GM19395 (cell line): ENCODE measurements at regions not wholly inside any gene's neighbourhood (a gene's known extent, or its start where the extent isn't known, plus 50 kb on each side); places are given as distances from the start of the nearest gene placed in this dataset.

Experiments used
- ATAC-seq: cut with Tn5 transposase; IDR thresholded peaks from one replicate; pipeline ENCODE4 v1.9.1; 2021; ENCODE audit warnings: mild to moderate bottlenecking, moderate library complexity; ENCODE audit not compliant: unreplicated experiment

DNA sequence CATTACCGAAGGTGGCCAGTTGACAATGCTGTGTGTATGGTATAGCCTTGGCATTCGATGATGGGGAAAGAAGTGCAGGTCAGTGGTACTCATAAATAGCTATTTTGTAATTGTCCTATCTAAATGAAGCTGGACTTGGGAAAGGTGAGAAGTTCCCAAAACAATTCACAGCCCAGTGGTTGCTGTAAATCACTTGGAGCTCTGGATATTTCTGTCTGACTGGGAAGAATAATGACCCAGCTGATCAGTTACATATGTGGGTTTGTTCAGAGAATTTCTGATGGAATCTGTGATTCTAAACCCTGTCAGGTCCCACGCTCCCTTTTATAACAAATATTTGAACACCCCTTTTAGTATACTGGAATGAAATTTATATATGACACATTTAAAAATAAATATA, 133.9 kb upstream of the PFN2 start:
- ATAC-seq, result no peak

DNA sequence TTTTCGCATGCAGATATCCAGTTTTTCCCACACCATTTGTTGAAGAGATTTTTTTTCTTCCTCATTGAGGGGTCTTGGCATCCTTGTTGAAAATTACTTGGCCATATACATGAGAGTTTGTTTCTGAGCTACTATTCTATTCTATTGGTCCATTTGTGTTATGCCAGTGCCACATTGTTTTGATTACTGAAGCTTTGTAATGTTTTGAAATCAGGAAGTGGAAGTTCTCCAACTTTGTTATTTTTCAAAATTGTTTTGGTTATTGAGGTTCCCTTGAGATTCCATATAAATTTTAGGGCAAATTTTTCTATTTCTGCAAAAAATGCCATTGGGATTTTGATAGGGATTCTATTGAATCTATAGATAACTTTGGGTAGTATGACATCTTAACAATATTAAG, 130.3 kb upstream of the PFN2 start:
- ATAC-seq, result no peak

GRCh38 chr3:150098621-150099020, 127.9 kb upstream of the PFN2 start:
- ATAC-seq, result no peak

- ATAC-seq, result peak; percentile 60
These were observed 126.8 kb upstream of the PFN2 start for GRCh38 chr3:150097588-150097890.

DNA sequence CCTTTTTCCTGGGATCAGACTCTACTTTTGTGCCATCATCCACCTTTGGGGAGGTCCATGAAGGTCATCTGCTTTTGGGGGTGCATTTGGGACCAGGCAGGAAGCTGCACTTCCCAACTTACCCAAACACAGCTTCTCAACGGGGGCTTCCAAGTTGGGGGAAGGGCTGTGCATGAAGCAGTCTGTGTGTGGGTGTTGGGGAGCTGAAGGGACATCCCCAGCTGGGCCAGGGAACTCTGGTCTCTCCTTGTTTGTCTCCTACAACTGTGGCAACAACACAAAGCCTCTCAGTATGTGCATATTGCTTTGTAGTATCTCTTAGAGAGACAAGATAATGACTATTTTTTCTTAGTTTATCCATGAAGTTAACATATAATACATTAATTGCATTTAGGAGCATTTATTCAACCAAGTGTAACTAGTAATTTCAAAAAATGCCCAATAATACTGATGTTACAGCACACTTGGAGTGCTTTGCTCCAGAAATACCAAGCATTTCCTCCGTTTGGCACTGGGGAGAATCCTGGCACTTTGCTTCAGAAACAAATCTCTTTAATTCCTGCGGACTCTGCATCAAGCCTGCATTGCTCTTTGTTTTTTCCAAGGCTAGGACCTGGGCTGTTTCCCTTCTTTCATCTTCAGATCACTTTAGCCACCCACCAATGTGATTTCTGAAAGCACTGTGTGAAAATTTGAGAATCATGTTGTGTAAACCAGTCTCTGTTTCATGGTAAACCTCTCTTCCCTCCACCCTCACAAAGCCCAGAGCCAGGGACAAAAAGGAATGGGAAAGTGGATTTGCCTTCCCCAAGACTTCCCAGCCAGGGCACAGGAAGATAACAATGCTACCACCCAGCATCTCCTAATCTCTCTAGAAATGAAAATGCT, 126.2 kb upstream of the PFN2 start:
- ATAC-seq, result no peak

DNA sequence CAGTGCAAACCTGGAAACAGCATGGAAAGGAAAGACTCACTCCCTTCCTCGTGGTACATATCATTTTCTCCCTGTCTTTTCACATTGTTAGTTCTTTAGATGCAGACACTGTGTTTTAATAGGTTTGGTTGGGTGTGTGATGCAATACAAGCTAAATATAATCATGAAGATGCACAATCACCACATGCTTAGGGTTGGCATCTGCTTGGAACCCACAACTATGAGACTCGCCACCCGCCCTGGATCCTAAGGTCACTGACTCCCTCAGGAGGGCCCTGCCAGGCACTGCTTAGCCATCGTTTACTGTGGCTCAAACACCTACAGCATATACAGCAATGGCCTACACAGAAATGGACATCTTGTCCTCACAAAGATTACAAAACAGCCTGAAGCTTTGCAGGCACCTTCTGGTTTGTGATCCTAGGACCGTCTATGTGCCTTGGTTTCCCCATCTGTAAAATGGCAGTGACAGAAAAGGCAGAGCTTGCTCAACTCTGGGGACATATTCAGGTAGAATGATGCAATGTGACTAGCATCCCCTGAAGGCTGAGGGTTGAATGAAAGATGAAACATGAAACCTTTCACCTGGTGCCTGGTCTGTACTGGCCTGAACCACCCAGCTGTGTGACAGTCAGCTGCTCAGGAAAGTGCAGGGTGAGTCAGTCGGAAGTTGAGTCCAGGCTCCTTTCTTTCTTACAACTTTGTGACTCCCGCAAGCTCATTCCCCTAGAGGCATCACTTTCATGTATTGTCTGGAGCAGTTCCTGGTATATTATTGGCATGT, 123.6 kb upstream of the PFN2 start:
- ATAC-seq, result no peak

DNA sequence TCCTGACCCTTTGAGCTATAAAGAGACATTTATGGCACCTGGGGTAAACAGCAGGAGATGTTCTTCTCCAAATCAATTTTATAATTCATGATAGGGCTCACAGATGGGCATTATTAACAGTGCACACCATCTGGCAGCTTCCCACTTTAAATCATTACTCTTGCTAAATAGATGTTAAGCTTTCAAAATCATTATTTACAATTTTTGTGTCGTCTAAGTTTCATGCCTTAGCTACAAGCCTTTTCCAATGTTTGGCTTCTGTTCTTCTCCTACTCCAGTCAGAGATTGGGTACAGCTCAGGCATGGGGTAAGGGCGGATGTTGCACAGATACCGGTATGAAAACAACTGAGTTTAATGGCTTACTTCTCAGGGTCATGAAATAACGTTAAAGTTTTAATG, 120.9 kb upstream of the PFN2 start:
- no peak for ATAC-seq

DNA sequence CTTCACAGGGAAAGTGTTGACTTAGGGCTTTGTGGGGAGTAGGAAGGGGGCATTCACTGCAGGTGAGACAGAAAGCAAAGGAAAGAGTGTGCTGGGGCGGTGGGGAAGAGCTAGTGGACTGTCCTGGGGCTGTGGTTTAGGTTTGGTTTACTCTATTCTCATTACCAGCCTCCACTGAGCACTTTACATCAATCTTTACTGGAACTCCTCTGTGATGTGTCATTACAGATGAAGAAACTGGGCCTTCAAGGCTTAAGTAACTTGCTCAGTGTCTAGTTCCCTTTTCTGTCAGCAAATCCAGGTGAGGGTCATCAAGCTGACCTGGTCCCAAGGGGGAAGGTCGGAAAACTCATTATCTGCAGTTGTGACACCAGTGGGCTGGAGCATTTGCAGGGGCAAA, 120.2 kb upstream of the PFN2 start:
- no peak for ATAC-seq

GRCh38 chr3:150090006-150090405, 119.3 kb upstream of the PFN2 start:
- ATAC-seq, result no peak

- no peak for ATAC-seq
These were observed 113.4 kb upstream of the PFN2 start for GRCh38 chr3:150084128-150084527.

DNA sequence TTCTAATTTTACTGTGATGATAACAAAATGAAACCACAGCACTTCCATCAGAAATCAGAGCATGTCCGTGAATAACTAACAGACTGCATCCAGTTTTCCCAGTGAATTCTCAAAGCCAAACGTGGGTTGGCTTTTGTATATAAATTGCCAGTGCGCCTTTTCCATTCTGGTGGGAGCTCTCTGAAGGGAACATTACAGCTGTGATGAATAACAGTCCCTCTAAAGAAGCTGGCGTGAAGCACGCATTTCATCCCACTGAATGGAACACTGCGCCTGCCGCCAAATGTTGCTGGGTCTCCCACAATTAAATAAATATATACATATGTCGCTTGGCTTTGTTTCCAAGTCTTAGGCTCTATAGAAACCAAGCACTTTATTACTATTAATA, 113.0 kb upstream of the PFN2 start:
- ATAC-seq, result no peak

DNA sequence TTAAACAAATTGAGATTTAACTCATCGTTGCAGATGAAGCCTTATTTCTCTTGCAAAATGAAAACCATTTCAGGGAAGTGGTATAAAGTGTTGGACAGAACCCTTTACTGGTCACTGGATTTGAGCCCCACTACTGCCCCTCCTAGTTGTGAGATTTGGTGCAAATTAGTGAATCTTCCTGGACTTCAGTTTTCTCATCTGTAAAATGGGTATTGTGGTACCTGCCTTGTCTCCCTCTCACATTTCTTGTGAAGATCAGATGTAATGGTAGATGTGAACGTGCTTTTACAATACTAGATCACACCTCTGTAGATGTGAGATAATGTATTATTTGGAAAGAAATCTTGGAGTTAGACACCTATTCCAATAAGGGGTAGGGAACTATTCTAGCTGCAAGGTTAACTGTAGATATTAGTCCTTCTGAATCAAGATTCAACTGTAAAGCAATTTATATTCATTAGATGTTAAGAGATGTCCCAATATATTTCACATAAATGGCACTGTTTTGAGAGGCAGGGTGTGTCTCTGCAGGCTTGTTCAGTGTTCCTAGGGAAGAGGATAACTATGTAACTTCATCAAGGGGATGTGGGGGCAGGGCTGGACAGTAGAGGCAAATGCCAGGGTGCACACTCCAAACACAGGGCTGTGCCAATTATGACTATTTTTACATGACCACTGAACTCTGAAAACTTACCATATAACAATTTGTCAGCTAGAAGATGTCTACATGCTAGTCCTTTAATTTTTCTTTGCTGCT, 112.4 kb upstream of the PFN2 start:
- ATAC-seq, result no peak

DNA sequence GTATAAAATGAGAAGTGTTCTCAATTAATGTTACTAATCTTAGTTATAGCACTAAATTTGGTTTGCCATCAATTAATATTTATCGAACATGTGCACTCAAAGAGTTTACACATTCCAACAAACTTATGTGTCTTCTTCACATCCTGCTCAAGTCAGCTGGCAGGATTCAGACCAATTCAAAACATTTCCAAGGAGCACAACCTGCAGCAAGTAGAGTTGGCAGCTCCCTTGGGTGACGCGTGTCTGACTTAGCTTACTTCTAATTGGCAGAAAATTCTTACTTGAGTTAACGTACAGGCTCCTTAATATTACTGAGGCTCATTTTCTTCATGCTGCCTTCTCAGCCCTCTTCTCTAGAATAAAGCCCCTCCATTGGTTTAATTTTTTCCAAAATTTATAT, 110.4 kb upstream of the PFN2 start:
- ATAC-seq, result no peak

DNA sequence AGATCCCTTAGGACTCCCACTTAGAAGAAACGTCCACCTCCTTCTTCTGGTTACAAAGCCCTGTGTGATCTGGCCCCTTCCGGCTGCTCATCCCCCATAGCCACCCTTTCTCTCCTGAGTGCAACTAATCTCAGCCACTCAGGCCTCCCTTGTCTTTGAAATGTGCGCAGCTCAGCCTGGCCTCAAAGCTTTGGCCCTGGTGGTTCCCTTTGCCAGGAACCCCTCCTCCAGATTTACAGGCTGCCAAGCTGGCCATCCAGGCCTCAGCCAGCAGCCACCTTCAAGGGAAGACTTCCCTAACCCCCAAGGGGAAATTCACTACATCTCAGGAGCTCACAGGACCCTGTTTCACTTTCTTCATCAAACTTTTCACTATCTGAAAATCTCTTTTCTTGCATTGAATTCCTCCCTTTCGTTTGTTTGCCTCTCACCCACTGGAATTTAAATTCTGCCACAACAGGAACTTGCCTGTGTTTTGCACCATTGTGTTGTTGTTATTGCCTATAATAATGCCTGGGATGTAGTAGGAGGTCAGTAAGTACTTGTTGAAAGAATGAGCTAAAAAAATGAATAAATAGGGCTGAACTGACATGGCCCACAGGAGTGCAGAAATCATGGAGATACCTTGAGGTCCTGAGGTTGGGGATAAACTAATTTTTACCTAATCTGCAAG, 109.5 kb upstream of the PFN2 start:
- ATAC-seq, result no peak

GRCh38 chr3:150079029-150079739, 108.5 kb upstream of the PFN2 start:
- no peak for ATAC-seq

DNA sequence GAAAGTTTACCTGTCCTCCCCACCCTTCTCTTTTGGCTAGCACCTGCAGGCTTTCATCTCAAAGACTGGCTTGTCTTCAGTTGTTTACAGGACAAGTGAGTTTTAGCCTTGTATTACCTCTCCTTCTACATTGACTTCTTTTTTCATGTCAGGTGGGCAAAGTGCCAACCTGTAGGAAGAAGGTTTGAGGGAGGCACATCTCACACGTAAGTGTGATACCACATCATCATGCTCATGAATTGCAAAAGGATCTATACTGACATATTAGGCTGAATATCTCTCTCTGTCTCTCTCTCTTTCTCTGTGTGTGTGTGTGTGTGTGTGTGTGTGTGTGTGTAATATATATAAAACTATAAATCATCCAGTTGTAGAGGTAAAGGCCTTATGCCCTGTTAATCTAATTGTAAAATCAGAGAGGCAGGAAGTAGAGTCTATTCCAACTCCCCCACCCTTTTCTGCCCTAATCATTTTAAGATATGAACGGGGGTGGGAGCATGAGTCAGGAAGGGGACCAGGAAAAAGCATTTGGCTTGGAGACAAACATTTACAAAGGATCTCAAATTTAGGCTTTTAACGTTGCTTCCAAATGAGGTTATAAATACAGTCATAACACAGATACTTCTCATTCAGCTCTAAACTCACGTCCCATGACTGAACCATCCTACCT, 107.0 kb upstream of the PFN2 start:
- ATAC-seq, result no peak

- no peak for ATAC-seq
These were observed 106.4 kb upstream of the PFN2 start for GRCh38 chr3:150077107-150077506.

GRCh38 chr3:150076443-150076842, 105.7 kb upstream of the PFN2 start:
- no peak for ATAC-seq

- ATAC-seq, result no peak
These were observed 104.7 kb upstream of the PFN2 start for GRCh38 chr3:150075417-150075865.
